HG02943 (cell line): ENCODE measurements at regions not wholly inside any gene's neighbourhood (a gene's known extent, or its start where the extent isn't known, plus 50 kb on each side); places are given as distances from the start of the nearest gene placed in this dataset.

ENCODE experiments used
- ATAC-seq: cut with Tn5 transposase; IDR thresholded peaks from one replicate; pipeline ENCODE4 v1.9.1; 2021; ENCODE audit warnings: mild to moderate bottlenecking, low read depth, moderate library complexity; ENCODE audit not compliant: unreplicated experiment

GRCh38 chr16:60318486-60318885 lies 1584.4 kb upstream of the GOT2 start:
- no peak for ATAC-seq

DNA sequence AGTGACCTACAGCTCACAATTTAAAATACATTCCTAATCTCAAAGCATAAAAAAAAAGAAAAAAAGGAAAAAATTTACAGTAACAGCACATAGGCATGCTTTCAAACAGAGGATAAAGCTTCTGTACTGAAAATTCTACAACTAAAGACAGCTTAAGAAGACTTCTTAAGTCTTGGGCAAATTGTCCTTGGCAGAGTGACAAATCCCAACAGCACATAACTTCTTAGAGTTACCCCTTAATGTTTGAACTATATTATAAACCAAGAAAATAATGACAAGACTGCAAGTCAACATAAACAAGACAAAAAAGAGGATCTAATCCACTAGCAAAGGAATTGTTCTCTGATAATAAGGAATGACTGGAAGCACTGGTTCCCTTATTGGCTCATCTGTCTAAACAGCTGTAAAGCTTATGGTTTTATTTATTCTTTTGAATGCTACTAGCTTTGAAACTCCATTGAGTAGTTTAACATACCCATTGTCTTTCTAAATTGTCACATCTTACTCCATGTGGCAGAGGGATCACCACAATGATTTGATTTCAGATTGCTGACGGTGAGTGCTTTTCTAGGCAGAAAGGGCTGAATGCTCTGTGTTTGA lies 1576.8 kb upstream of the GOT2 start:
- no peak for ATAC-seq

- no peak for ATAC-seq
These were observed 1570.6 kb upstream of the GOT2 start for GRCh38 chr16:60304720-60305119.

DNA sequence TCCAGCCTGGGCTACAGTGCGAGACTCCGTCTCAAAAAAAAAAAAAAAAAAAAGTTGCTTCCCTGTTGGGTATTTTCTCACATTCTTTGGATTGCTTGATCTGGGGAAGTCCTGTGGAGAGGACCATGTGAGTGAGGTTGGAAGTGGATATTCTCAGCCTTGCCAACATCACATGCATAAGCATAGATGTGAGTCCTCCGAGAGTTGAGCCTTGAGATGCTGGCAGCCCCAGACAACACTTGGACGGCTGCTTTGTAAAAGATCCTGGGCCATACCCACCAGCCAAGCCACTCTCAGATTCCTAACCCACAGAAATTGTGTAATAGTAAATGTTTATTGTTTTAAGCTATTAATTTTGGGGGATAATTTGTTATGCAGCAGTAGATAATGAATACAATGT lies 1570.0 kb upstream of the GOT2 start:
- no peak for ATAC-seq

DNA sequence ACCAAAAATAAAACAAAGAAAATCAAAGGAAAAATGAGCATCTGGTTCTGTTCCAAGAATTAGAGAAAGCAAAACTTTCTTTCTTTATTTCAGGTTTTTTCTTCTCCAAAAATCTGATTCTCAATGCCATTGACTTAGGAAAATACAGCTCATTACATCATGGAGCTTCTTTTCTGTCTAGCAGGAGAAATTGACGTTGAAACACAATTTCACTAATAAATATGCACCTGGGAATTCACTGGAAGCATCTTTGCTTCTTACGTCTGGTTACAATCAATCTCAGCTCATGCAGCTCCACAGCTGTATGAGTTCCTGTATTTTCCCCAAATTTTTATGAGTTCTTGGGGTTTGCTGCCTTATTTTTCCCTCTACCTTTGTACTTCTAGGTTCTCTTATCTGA lies 1568.6 kb upstream of the GOT2 start:
- ATAC-seq = no peak

GRCh38 chr16:60302261-60302660 lies 1568.1 kb upstream of the GOT2 start:
- ATAC-seq = no peak

DNA sequence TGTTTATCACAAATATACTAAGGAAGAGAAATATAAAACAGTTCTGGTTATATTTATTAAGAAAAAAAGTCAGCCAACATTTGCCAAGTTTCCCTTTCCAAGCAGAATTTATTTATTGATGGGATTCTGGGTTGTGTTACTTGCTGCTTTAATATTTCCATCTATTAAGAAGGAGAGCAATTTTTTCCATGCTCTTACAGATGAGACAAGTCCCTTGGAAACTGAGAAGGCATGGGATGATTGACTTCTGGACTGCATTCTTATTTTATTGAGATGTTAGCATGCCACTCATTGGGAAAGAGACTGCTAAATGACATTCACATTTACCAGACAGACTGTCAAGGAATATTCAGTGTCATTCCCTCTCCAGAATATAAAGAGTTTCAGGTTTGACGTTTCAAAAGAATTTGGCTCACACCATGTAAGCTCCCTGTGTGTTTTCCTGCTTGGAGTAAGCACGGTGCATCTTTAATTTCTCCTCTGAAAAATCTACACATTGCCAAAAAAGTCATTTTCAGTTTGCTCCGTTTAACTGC lies 1565.2 kb upstream of the GOT2 start:
- ATAC-seq = no peak

DNA sequence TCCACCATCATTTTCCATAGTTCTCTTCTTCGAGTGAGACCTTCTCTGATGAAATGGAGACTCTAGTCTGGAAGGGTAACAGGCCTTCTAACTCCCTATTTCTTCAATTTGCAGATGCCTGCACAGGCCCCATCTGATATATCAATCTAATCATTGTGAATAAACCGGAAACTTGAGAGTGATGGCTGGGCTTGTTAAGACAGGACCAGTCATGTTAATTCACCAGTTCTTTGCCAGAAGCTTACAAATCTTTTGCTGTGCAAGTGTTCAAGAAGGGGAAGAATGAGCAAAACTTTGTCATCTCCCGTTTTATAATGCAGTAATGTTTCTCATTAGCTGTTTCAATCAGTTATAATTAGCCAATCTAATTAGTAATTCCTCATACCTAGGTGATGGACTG lies 1561.3 kb upstream of the GOT2 start:
- no peak for ATAC-seq

- ATAC-seq = no peak
These were observed 1551.7 kb upstream of the GOT2 start for GRCh38 chr16:60285794-60286193.

GRCh38 chr16:60279061-60279665 lies 1545.0 kb upstream of the GOT2 start:
- no peak for ATAC-seq

- no peak for ATAC-seq
These were observed 1540.4 kb upstream of the GOT2 start for GRCh38 chr16:60274431-60275019.

GRCh38 chr16:60271781-60272180 lies 1537.7 kb upstream of the GOT2 start:
- no peak for ATAC-seq

- no peak for ATAC-seq
These were observed 1537.1 kb upstream of the GOT2 start for GRCh38 chr16:60271025-60271771.

DNA sequence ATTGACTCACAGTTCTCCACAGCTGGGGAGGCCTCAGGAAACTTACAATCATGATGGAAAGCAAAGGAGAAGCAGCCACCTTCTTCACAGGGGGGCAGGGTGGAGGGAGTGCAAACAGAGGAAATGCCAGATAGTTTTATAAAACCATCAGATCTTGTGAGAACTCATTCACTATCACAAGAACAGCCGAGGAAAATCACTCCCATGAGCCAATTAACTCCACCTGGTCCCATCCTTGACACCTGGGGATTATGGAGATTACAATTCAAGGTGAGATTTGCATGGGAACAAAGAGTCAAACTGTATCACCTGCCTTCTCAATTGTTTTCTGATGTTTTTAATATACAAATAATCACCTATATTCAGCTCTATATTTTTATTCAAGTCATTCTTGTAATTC lies 1527.3 kb upstream of the GOT2 start:
- no peak for ATAC-seq

- ATAC-seq = no peak
These were observed 1525.8 kb upstream of the GOT2 start for GRCh38 chr16:60259956-60260355.

GRCh38 chr16:60246086-60246485 lies 1512.0 kb upstream of the GOT2 start:
- ATAC-seq = no peak

- ATAC-seq = no peak
These were observed 1507.6 kb upstream of the GOT2 start for GRCh38 chr16:60241671-60242070.

DNA sequence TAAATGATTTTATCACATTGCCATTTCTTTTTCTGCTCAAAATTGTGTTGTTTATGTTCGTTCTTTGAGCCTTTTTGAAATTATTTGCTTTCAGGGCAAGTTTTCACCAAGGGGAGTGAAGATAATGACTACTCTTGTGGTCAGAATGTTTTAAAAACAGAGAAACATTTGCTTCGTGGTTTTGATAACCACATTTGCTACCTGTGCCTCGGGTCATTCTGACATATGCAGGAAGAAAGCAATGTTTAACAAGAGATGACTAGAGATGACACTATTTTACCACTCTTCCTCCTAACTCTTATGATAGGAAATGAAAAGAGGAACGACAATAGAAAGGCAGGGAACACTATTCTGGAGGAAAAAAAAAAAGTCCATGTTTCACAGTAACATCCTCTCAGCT lies 1496.5 kb upstream of the GOT2 start:
- ATAC-seq = no peak

DNA sequence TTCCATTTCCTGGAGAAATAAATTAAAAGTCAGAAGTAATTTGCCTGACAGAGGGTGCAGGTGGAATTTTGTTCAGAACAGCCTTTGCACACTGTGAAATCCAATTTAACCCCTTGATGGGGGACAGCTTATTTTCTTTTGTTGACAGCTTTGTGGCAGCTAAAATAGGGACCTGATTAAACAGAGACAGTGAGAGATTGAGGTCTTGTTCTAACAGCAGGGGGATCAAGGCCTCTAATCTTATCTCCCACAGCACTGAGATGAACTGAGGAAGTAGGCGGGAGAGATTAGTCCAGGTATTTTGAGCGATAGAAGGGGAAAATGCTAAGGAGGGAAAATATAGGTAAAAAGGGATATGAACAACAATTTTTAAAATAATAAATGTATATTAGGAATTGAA lies 1491.4 kb upstream of the GOT2 start:
- ATAC-seq = no peak

GRCh38 chr16:60217787-60218186 lies 1483.7 kb upstream of the GOT2 start:
- no peak for ATAC-seq

DNA sequence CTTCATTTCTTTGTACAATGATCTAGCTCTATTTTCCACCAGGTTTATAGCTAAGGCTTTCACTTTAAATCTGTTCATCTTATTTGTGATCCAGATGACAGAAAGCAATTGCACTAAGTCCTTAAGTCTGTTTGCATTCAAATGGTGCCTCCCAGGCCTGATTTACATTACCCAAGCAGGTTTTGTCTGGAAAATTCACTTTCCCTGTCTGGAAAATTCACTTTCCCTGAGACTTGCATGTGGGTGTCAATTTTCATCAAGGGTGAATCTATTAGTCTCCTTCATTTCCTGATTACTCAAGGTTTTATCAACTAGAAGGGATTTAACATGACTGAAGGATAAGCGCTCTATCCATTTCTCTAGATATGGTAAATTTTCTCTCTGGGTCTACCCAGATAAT lies 1480.2 kb upstream of the GOT2 start:
- ATAC-seq = no peak
